KMS-11 (cell line): ENCODE measurements at regions not wholly inside any gene's neighbourhood (a gene's known extent, or its start where the extent isn't known, plus 50 kb on each side); places are given as distances from the start of the nearest gene placed in this dataset.

Experiments used
- H2AFZ ChIP-seq: fragments of 200-600 bp; sonication (generic); 2 replicates; pipeline ENCODE4 v1.6.1; 2016; ENCODE audit warnings: antibody characterized with exemption, mixed run types, low read depth
- H3K27ac ChIP-seq: fragments of 200-600 bp; sonication (generic); 2 replicates; pipeline ENCODE4 v1.6.1; 2016; ENCODE audit warnings: mild to moderate bottlenecking, mixed run types
- H3K27me3 ChIP-seq: fragments of 200-600 bp; sonication (generic); 2 replicates; pipeline ENCODE4 v1.6.1; 2017; ENCODE audit warnings: mild to moderate bottlenecking, low read depth, mixed run types, moderate library complexity; ENCODE audit not compliant: insufficient read depth
- H3K36me3 ChIP-seq: fragments of 200-600 bp; sonication (generic); 2 replicates; pipeline ENCODE4 v1.6.1; 2017; ENCODE audit warnings: mild to moderate bottlenecking, mixed run types; ENCODE audit not compliant: insufficient read depth
- H3K4me1 ChIP-seq: fragments of 200-600 bp; sonication (generic); 2 replicates; pipeline ENCODE4 v1.6.1; 2016; ENCODE audit warnings: mild to moderate bottlenecking, low read depth, mixed run types; ENCODE audit not compliant: poor library complexity, severe bottlenecking
- H3K4me2 ChIP-seq: fragments of 200-600 bp; sonication (generic); 2 replicates; pipeline ENCODE4 v1.7.0; 2016; ENCODE audit warnings: mild to moderate bottlenecking, mixed run types
- H3K4me3 ChIP-seq: fragments of 200-600 bp; sonication (generic); IDR thresholded peaks from 2 replicates; pipeline ENCODE4 v1.6.1; 2017; ENCODE audit warnings: low read depth, low read length, mixed read lengths; ENCODE audit not compliant: insufficient read depth
- H3K79me2 ChIP-seq: fragments of 200-600 bp; sonication (generic); 2 replicates; pipeline ENCODE4 v1.6.1; 2016; ENCODE audit warnings: low read depth, mixed run types; ENCODE audit not compliant: insufficient read depth
- H3K9ac ChIP-seq: fragments of 200-600 bp; sonication (generic); 2 replicates; pipeline ENCODE4 v1.6.1; 2016; ENCODE audit warnings: mild to moderate bottlenecking, mixed run types
- H4K20me1 ChIP-seq: fragments of 200-600 bp; sonication (generic); 2 replicates; pipeline ENCODE4 v1.6.1; 2016; ENCODE audit warnings: mild to moderate bottlenecking, mixed run types; ENCODE audit not compliant: insufficient read depth
- CTCF ChIP-seq: fragments of 200-600 bp; sonication (generic); conservative IDR thresholded peaks from 2 replicates; pipeline ENCODE4 v1.6.1; 2017; ENCODE audit warnings: low read depth, mild to moderate bottlenecking, antibody characterized with exemption, low read length, moderate library complexity, mixed read lengths

- no peaks in the 10 kb centered on the region for H4K20me1 ChIP-seq
- no peak overlapping the region for H2AFZ ChIP-seq
- H3K9ac ChIP-seq, result no peak overlapping the region
- peaks cover 61% of the 10 kb centered on the region for H3K27me3 ChIP-seq
- no peaks in the 10 kb centered on the region for H3K36me3 ChIP-seq
- no peak for TF ChIP-seq CTCF
- H3K27ac ChIP-seq, result no peak overlapping the region
- no peaks in the 10 kb centered on the region for H3K4me1 ChIP-seq
- no peak overlapping the region for H3K4me2 ChIP-seq
- no peak overlapping the region for H3K4me3 ChIP-seq
- H3K79me2 ChIP-seq, result no peaks in the 10 kb centered on the region
Measured at GRCh38 chr17:74116087-74116717, 87.3 kb upstream of the RPL38 start.

- H3K4me1 ChIP-seq, result no peaks in the 10 kb centered on the region
- H3K4me2 ChIP-seq, result no peak overlapping the region
- no peak overlapping the region for H3K4me3 ChIP-seq
- H4K20me1 ChIP-seq, result no peaks in the 10 kb centered on the region
- no peaks in the 10 kb centered on the region for H3K79me2 ChIP-seq
- no peak overlapping the region for H3K9ac ChIP-seq
- H3K27ac ChIP-seq, result no peak overlapping the region
- peaks cover 56% of the 10 kb centered on the region for H3K27me3 ChIP-seq
- no peaks in the 10 kb centered on the region for H3K36me3 ChIP-seq
- no peak for TF ChIP-seq CTCF
- no peak overlapping the region for H2AFZ ChIP-seq
Measured at GRCh38 chr17:74117087-74117698, 86.3 kb upstream of the RPL38 start.

DNA sequence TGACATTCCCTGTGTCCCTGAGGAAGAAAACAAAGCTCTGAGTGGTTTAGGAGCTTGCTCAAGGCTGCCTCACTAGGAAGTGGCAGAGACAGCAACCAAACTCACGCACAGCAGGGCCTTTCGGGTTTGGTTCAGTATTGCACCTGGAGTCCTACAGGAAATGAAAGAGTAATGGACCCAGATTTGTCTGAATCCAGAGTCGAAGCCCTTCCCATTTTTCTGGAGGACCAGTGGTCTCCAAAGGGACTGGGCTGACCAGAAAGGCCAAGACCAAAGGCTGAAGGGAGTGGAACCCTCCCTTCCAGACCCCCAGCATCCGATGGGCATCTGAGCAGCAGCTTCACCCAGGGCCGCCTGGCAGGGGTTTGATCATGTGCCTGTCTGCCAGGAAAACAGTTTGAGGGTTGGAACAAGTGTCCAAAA is 85.5 kb upstream of the RPL38 start:
- H3K9ac ChIP-seq, result no peak overlapping the region
- H4K20me1 ChIP-seq, result no peaks in the 10 kb centered on the region
- H3K36me3 ChIP-seq, result no peaks in the 10 kb centered on the region
- H2AFZ ChIP-seq, result no peak overlapping the region
- H3K4me2 ChIP-seq, result no peak overlapping the region
- H3K27me3 ChIP-seq, result peaks cover 57% of the 10 kb centered on the region
- no peaks in the 10 kb centered on the region for H3K4me1 ChIP-seq
- H3K4me3 ChIP-seq, result no peak overlapping the region
- no peak for TF ChIP-seq CTCF
- no peaks in the 10 kb centered on the region for H3K79me2 ChIP-seq
- H3K27ac ChIP-seq, result no peak overlapping the region

DNA sequence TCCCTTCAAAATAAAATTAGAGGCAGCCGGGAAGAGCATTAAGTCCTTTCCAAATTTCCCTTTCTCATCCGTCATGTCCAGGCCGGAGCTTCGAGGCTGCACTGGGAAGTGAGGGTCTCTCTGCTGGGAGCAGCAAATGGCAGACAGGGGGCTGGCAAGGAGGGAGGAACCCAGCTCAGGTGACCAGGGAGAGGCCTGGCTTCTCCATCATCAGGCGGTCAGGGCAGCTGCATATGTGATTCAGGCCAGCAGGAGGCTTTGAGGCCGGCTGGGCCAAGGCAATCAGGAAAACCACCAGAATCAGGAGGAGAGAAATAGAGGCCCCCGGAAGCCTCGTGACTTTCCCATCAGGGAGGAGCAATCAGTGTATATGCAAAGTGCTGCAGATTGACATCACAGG is 85.0 kb upstream of the RPL38 start:
- H3K9ac ChIP-seq, result no peak overlapping the region
- no peaks in the 10 kb centered on the region for H3K79me2 ChIP-seq
- no peak overlapping the region for H3K4me2 ChIP-seq
- H2AFZ ChIP-seq, result no peak overlapping the region
- H3K27ac ChIP-seq, result no peak overlapping the region
- no peaks in the 10 kb centered on the region for H3K4me1 ChIP-seq
- H3K27me3 ChIP-seq, result peaks cover 62% of the 10 kb centered on the region
- TF ChIP-seq CTCF, result no peak
- no peaks in the 10 kb centered on the region for H3K36me3 ChIP-seq
- no peaks in the 10 kb centered on the region for H4K20me1 ChIP-seq
- H3K4me3 ChIP-seq, result no peak overlapping the region
